Cardiac septum (tissue), 1 donor: ENCODE measurements at regions not wholly inside any gene's neighbourhood (a gene's known extent, or its start where the extent isn't known, plus 50 kb on each side); places are given as distances from the start of the nearest gene placed in this dataset.
"Not testable (repeated sequence)": the region's sequence is repeated elsewhere in the genome, so short reads cannot be mapped to it uniquely, and the experiment has no call there.

Experiments used
- DNase-seq: peaks from one replicate; pipeline ENCODE4 v3.0.0-alpha.2; 2020; ENCODE audit warnings: low spot score
- intact Hi-C: fragments of 100-400 bp; cut with DNase I; formaldehyde crosslinking; loops from one replicate; pipeline ENCODE4 v1.14.0; 2022
- donor health status: DM: no; HTN: no; CAD: no.

DNA sequence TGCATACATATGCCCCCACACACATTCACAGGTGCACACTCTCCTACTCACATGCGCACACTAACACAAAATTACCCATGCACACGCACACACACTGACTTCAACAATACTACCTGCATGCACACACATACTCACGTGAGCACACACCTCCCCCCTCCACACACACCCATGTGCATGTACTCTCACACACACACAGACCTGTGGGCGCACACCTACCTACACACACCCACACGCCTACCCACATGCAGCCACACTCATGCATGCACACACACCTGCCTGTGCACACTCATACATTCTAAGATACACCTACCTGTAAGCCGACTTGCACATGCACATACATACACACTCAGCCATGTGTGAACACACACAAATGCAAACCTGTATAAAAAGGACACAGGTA is 97.3 kb upstream of the GSC start:
- intact Hi-C loops: no loop called here
- DNase-seq: no peak

- no peak for DNase-seq
Measured at GRCh38 chr14:94864387-94865195, 94.7 kb upstream of the GSC start.

GRCh38 chr14:94863366-94863765 is 93.5 kb upstream of the GSC start:
- intact Hi-C loops: no loop called here
- no peak for DNase-seq

More at GRCh38 chr14:94864387-94865195, 94.7 kb upstream of the GSC start:
- intact Hi-C loops: no loop called here

DNA sequence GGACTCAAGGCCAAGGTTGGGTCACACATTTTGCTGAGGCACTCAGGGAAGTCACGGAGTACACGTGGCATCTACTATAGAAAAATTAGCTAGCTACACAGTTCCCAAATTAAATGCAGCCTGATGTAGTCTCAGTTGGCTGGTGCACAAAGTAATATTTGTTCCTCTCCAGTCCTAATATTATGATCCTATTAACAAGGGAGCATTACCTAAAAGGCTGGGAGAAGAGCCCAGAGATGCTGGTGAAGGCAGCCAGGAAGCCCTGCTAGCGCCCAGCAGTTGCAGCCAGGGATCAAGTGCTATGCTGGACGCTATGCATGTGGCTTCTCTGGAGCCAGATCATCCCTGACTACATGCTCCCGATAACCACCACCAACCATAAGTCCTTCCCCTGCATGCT is 88.0 kb upstream of the GSC start:
- intact Hi-C loops: no loop called here
- DNase-seq: no peak

DNA sequence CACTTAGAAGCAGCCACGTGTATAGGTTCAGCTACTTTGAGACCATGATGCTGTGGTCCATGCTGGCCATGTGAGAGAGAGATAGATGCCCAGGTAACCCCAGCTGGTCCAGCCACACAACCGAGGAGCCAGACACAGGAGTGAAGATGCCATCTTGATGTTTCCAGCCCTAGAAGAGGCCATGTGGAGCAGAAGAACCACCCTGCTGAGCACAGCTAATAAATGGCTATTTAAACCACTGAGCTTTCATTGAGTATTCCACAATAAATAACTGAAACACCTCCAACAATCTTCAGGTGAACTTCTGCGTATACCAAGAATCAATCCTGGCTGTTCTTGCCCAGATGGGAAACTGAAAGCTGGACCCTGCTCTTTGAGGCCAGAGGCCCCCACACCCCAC is 84.0 kb upstream of the GSC start:
- intact Hi-C loops: no loop called here
- DNase-seq: no peak

DNA sequence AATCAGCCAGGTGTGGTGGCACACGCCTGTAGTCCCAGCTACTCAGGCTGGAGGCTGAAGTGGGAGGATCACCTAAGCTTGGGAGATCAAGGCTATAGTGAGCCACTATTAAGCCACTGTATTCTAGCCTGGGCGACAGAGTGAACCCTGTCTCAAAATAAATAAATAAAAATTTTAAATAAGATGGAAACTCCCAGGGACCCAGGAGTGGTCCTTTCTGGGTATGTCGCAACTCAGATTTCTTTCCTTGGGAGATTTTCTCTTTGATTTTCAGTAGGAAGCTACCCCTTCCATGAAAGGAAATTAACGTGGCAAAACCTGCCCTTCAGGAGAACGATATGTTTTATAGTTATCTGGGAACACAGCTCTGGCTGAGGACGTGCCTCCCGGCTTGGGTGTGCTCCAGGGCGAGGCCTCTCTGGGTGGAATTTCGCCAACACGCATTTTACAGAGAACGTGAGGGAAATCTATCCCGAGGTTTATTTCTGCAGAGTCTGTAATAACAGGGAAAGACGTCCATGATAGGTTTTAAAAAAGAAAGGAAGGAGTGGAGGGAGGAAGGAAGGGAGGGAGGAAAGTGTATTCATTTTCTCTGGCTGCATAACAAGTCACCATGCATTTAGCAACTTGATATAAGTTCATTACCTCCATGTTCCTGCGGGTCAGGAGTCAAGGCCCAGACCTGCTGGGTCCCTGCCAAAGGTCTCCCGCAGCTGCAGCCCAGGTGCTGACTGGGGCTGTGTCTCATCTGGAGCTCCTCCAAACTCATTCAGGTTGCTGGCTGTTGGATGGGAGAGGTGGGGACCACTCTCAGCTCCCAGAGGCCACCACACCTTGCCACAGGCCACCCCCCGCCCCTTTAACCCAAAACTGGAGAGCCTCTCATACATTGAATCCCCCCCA is 80.6 kb upstream of the GSC start:
- no peak for DNase-seq
- intact Hi-C loops: no loop called here

GRCh38 chr14:94844593-94845152 is 74.8 kb upstream of the GSC start:
- no peak for DNase-seq
- intact Hi-C loops: no loop called here

GRCh38 chr14:94840467-94840866 is 70.6 kb upstream of the GSC start:
- no peak for DNase-seq
- intact Hi-C loops: no loop called here

GRCh38 chr14:94839348-94839747 is 69.4 kb upstream of the GSC start:
- intact Hi-C loops: no loop called here
- DNase-seq: no peak

DNA sequence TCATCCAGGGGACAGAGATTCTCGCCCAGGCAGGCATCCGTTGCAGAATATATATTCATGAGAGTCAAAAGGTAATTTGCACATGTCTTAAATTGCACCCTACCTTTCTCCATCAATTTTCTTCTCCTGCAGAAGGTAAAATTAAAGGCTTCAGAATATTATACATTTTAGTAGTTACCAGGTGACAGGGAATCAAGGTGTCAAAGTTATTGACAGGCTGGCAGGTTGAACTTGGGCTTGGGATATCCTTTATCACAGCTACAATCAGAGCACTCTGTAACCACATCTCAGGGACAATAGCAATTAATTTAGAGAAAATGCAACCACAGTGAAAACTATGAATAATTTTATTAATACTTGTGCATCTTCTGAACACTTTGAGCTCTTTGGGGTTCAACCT is 66.9 kb upstream of the GSC start:
- DNase-seq: no peak
- intact Hi-C loops: no loop called here

GRCh38 chr14:94833633-94834032 is 63.7 kb upstream of the GSC start:
- intact Hi-C loops: no loop called here
- no peak for DNase-seq

DNA sequence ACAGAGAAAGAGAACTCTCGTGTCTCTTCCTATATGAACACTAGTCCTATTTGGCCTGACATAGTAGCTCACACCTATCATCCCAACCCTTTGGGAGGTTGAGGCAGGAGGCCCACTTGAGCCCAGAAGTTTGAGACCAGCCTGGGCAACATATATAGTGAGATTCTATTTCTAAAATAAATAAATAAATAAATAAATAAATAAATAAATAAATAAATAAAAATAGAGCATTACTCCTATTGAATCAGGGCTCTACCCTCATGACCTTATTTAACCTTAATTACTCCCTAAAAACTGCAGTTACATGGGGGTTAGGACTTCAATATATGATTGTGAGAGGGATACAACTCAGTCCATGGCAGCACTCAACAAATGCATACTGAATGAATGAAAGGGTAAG is 61.2 kb upstream of the GSC start:
- DNase-seq: no peak
- intact Hi-C loops: no loop called here

- intact Hi-C loops: no loop called here
- DNase-seq: no peak
Measured at GRCh38 chr14:94827711-94828447, 58.0 kb upstream of the GSC start.

GRCh38 chr14:94826774-94827173 is 56.9 kb upstream of the GSC start:
- intact Hi-C loops: no loop called here
- DNase-seq: no peak

- DNase-seq: no peak
- intact Hi-C loops: no loop called here
Measured at GRCh38 chr14:94823556-94824341, 53.8 kb upstream of the GSC start.

- intact Hi-C loops: no loop called here
Measured at GRCh38 chr14:94821705-94822104, 51.8 kb upstream of the GSC start.

GRCh38 chr14:94820932-94821331 is 51.0 kb upstream of the GSC start:
- DNase-seq, intact Hi-C loops: not testable (repeated sequence)

More at GRCh38 chr14:94821705-94822104, 51.8 kb upstream of the GSC start:
- DNase-seq: no peak
